ENCODE measurements at regions not wholly inside any gene's neighbourhood (a gene's known extent, or its start where the extent isn't known, plus 50 kb on each side); places are given as distances from the start of the nearest gene placed in this dataset.
"Not testable (repeated sequence)": the region's sequence is repeated elsewhere in the genome, so short reads cannot be mapped to it uniquely, and the experiment has no call there.

GRCh38 chr5:102681403-102681983 lies 73.6 kb upstream of the PAM start:
- ATAC-seq (peak; percentile 79 to 89 (median 84)), DNase-seq (peak in 2 of 3 donors; percentile 49 to 69)
- no peaks in the 10 kb centered on the region for H3K9me3 ChIP-seq
- TF ChIP-seq POLR2A (IDR thresholded peaks at IDR 0.05): no peak
- peak; percentile 42 to 84 (median 71) for TF ChIP-seq CTCF (IDR thresholded peaks at IDR 0.05)
- H3K4me3 ChIP-seq: no peak overlapping the region
- no peak overlapping the region for H3K27ac ChIP-seq
- 56% methylated on average over 2 of the region's 2 CpGs for WGBS (ENCODE audit: insufficient coverage, low coverage, low lambda C conversion rate, missing lambda C conversion rate)
- H3K27me3 ChIP-seq: no peaks in the 10 kb centered on the region
- H3K36me3 ChIP-seq: no peaks in the 10 kb centered on the region
- H3K4me1 ChIP-seq: no peaks in the 10 kb centered on the region
- intact Hi-C loops (cut with DNase I): no loop called here

GRCh38 chr5:102682101-102682647 lies 72.9 kb upstream of the PAM start:
- ATAC-seq (no peak), DNase-seq (no peak)
- intact Hi-C loops (cut with DNase I): no loop called here
- TF ChIP-seq CTCF (IDR thresholded peaks at IDR 0.05) (no peak), POLR2A (IDR thresholded peaks at IDR 0.05) (no peak)
- Histone ChIP-seq H3K4me1 (no peaks in the 10 kb centered on the region), H3K4me3 (no peak overlapping the region), H3K27me3 (no peaks in the 10 kb centered on the region), H3K27ac (no peak overlapping the region), H3K36me3 (no peaks in the 10 kb centered on the region), H3K9me3 (no peaks in the 10 kb centered on the region)
- 69% methylated on average over 2 of the region's 2 CpGs for WGBS (ENCODE audit: insufficient coverage, low coverage, low lambda C conversion rate, missing lambda C conversion rate)

GRCh38 chr5:102688076-102688475 lies 67.0 kb upstream of the PAM start:
- ATAC-seq; H3K9me3 ChIP-seq; DNase-seq; H3K4me3 ChIP-seq; H3K4me1 ChIP-seq; intact Hi-C loops (cut with DNase I); H3K36me3 ChIP-seq; H3K27me3 ChIP-seq; H3K27ac ChIP-seq: not testable (repeated sequence)
- WGBS (ENCODE audit: insufficient coverage, low coverage, low lambda C conversion rate, missing lambda C conversion rate): 74% methylated on average over 7 of the region's 7 CpGs

GRCh38 chr5:102688581-102689342 lies 66.3 kb upstream of the PAM start:
- no CpG with 5 or more reads among the region's 14 CpGs for WGBS (ENCODE audit: insufficient coverage, low coverage, low lambda C conversion rate, missing lambda C conversion rate)

GRCh38 chr5:102690910-102691309 lies 64.2 kb upstream of the PAM start:
- Histone ChIP-seq H3K27ac (no peak overlapping the region), H3K4me1 (no peaks in the 10 kb centered on the region), H3K9me3 (no peaks in the 10 kb centered on the region), H3K36me3 (no peaks in the 10 kb centered on the region), H3K4me3 (no peak overlapping the region), H3K27me3 (no peaks in the 10 kb centered on the region)
- no peak for TF ChIP-seq POLR2A (IDR thresholded peaks at IDR 0.05)
- no peak for ATAC-seq
- intact Hi-C loops (cut with DNase I): no loop called here
- WGBS (ENCODE audit: insufficient coverage, low coverage, low lambda C conversion rate, missing lambda C conversion rate): 59% methylated on average over 2 of the region's 2 CpGs
- DNase-seq: no peak

More at GRCh38 chr5:102688581-102689342, 66.3 kb upstream of the PAM start:
- ATAC-seq; H3K36me3 ChIP-seq; H3K9me3 ChIP-seq; H3K27ac ChIP-seq; H3K4me3 ChIP-seq; DNase-seq; H3K4me1 ChIP-seq; H3K27me3 ChIP-seq; intact Hi-C loops (cut with DNase I): not testable (repeated sequence)

GRCh38 chr5:102691434-102691833 lies 63.7 kb upstream of the PAM start:
- 62% methylated on average over 1 of the region's 1 CpG for WGBS (ENCODE audit: insufficient coverage, low coverage, low lambda C conversion rate, missing lambda C conversion rate)
- Histone ChIP-seq H3K4me3 (no peak overlapping the region), H3K9me3 (no peaks in the 10 kb centered on the region), H3K27ac (no peak overlapping the region), H3K4me1 (no peaks in the 10 kb centered on the region), H3K27me3 (no peaks in the 10 kb centered on the region), H3K36me3 (no peaks in the 10 kb centered on the region)
- TF ChIP-seq CTCF (IDR thresholded peaks at IDR 0.05) (no peak), POLR2A (IDR thresholded peaks at IDR 0.05) (no peak)
- ATAC-seq (no peak), DNase-seq (no peak)
- intact Hi-C loops (cut with DNase I): no loop called here
